Activated T-cell treated with anti-CD3 and anti-CD28 coated beads, Interleukin-2, amount 50 U/mL, for 4 hours (primary cell): ENCODE measurements at regions not wholly inside any gene's neighbourhood (a gene's known extent, or its start where the extent isn't known, plus 50 kb on each side); places are given as distances from the start of the nearest gene placed in this dataset.
"Not testable (repeated sequence)": the region's sequence is repeated elsewhere in the genome, so short reads cannot be mapped to it uniquely, and the experiment has no call there.

ENCODE experiments used
- ATAC-seq, 2 donors: fragments of 200-7000 bp; cut with Tn5 transposase; one replicate each; pipeline ENCODE4 v1.10.0; 2021
- DNase-seq: peaks from one replicate; pipeline ENCODE4 v3.0.0-alpha.2; 2020
- H3K27me3 Mint-ChIP-seq: one replicate; pipeline ENCODE4 v1.8.0; 2021; ENCODE audit warnings: low read depth, mixed read lengths
- H3K36me3 Mint-ChIP-seq: one replicate; pipeline ENCODE4 v1.8.0; 2022; ENCODE audit warnings: mixed read lengths; ENCODE audit not compliant: insufficient read depth
- H3K4me1 Mint-ChIP-seq: one replicate; pipeline ENCODE4 v1.8.0; 2021; ENCODE audit warnings: low read depth, mixed read lengths
- H3K4me3 Mint-ChIP-seq: one replicate; pipeline ENCODE4 v1.8.0; 2021; ENCODE audit warnings: mild to moderate bottlenecking, moderate library complexity, mixed read lengths
- H3K9me3 Mint-ChIP-seq: one replicate; pipeline ENCODE4 v1.8.0; 2021; ENCODE audit warnings: mixed read lengths

DNA sequence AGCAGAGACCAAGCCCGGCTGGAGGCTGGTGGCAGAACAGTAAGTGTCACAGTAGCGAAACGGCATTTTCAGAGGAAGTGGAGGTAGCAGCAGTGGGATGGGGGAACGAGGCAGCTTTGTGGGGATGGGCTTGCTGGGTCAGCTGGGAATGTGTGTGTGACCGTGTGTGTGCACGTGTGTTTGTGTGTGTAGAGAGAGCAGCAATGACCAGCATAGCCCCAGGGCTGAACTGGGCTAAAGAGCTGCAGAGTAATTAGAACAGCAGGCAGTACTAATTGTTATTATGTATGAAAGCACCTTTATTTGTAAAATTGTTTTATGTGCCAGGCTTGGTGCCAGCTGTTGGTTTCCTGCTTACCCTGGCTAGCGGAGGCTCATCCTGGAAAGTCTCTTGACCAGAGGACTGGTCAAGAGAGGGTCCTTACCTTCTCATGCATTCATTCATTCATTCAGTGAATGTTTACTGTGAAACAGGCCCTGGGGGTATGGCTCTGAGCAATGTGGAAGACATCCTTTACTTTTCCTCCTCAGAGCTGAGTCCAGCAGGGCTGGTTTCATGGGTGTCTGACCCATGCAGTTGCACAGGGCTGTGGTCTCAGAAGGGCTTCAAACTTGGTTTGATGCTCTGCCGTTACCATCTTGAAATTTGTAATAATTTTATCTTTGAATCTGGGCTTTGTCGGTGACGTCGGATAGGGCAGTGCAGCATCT is 184.6 kb downstream of the SEC23IP start:
- Mint-ChIP-seq H3K4me3 (no peak overlapping the region), H3K27me3 (peaks cover 17% of the 10 kb centered on the region), H3K36me3 (no peaks in the 10 kb centered on the region), H3K4me1 (no peaks in the 10 kb centered on the region), H3K9me3 (no peaks in the 10 kb centered on the region)
- ATAC-seq = no peak
- DNase-seq = no peak

GRCh38 chr10:120077707-120078492 is 185.4 kb downstream of the SEC23IP start:
- DNase-seq (no peak), ATAC-seq (no peak)
- Mint-ChIP-seq H3K9me3 (no peaks in the 10 kb centered on the region), H3K27me3 (peaks cover 18% of the 10 kb centered on the region), H3K36me3 (no peaks in the 10 kb centered on the region), H3K4me3 (no peak overlapping the region), H3K4me1 (no peaks in the 10 kb centered on the region)

DNA sequence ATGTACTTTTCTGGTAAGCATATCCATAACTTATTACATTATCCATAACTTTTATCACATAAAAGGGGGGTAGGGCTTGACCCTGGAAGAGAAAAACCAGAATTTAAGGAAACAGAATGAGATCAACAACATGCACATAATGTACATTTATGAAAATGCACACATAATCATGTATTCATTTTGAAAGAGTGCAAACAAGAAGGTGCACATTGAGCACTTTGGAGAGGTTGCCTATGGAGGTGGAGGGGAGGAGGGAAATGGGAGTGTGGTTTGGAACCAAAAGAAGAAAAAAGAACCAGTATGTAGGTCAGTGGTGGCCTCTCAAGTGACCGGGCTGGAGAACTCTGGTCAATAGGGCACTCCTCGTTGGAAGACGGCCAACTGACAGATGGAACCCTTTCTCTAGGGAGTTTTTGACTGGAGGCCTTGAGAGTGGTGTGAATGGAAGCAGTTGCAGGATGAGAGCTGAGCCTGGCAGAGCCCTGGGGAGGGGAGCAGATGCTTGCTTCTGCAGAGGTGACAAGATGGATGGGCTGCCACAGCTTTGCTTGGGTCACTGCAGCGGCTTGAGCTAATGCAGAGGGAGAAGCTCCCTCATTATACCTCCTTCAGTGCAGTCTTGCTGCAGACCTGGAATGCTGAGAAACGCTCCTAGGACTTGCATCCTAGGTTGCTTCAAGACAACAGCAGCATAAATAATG is 192.7 kb downstream of the SEC23IP start:
- H3K4me3 Mint-ChIP-seq = no peak overlapping the region
- DNase-seq (no peak), ATAC-seq (no peak)
- H3K9me3 Mint-ChIP-seq = no peaks in the 10 kb centered on the region
- H3K36me3 Mint-ChIP-seq = no peaks in the 10 kb centered on the region
- H3K4me1 Mint-ChIP-seq = no peaks in the 10 kb centered on the region
- peaks cover 16% of the 10 kb centered on the region for H3K27me3 Mint-ChIP-seq

GRCh38 chr10:120086066-120086465 is 193.5 kb downstream of the SEC23IP start:
- H3K4me1 Mint-ChIP-seq = no peaks in the 10 kb centered on the region
- H3K36me3 Mint-ChIP-seq = no peaks in the 10 kb centered on the region
- H3K27me3 Mint-ChIP-seq = peaks cover 16% of the 10 kb centered on the region
- H3K9me3 Mint-ChIP-seq = no peaks in the 10 kb centered on the region
- H3K4me3 Mint-ChIP-seq = no peak overlapping the region
- no peak for DNase-seq
- no peak for ATAC-seq

DNA sequence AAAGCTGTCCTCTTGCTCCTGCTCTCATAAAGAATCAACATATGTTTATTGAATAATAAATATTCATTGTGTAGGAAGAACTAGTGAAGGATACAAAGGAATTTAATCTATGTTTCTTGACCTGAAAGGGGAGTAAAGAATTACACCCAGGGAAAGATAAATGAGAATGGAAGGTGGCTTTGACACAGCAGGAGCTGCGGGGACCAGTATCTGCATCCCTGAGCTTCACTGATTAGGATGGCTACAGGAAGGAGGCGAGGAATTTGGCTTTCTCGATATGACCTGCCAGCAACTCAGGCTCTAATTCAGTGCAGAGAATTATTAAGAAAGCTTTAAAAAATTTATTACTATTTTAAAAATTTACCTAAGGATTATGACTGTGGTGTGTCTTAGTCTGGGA is 194.6 kb downstream of the SEC23IP start:
- Mint-ChIP-seq H3K36me3 (no peaks in the 10 kb centered on the region), H3K27me3 (peaks cover 16% of the 10 kb centered on the region), H3K4me1 (no peaks in the 10 kb centered on the region), H3K4me3 (no peak overlapping the region), H3K9me3 (no peaks in the 10 kb centered on the region)
- no peak for ATAC-seq
- no peak for DNase-seq

GRCh38 chr10:120095875-120096274 is 203.3 kb downstream of the SEC23IP start:
- H3K36me3 Mint-ChIP-seq = no peaks in the 10 kb centered on the region
- H3K9me3 Mint-ChIP-seq = no peaks in the 10 kb centered on the region
- no peak for DNase-seq
- no peaks in the 10 kb centered on the region for H3K4me1 Mint-ChIP-seq
- H3K27me3 Mint-ChIP-seq = peaks cover 4% of the 10 kb centered on the region
- ATAC-seq = no peak
- no peak overlapping the region for H3K4me3 Mint-ChIP-seq

DNA sequence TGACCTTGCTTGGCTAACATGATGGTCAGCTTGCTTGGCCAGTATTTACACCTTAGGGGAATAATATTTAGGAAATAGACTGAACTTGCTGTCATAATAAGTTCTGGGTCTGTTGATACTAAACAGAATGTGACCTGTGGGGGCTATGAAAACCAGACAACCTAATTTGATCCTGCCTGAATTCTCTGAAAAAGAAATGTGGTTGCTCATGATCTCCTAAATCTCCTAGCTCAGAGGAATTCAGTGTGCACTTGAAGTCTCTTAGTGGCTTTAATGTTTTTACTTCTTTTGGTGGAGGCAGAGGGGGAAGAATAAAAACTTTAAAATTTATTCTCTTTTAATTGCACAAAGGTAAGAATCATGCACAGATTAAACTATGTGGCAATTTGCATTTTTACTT is 205.2 kb downstream of the SEC23IP start:
- peaks cover 12% of the 10 kb centered on the region for H3K27me3 Mint-ChIP-seq
- ATAC-seq (no peak), DNase-seq (no peak)
- H3K36me3 Mint-ChIP-seq = no peaks in the 10 kb centered on the region
- no peaks in the 10 kb centered on the region for H3K9me3 Mint-ChIP-seq
- H3K4me3 Mint-ChIP-seq = no peak overlapping the region
- no peaks in the 10 kb centered on the region for H3K4me1 Mint-ChIP-seq

DNA sequence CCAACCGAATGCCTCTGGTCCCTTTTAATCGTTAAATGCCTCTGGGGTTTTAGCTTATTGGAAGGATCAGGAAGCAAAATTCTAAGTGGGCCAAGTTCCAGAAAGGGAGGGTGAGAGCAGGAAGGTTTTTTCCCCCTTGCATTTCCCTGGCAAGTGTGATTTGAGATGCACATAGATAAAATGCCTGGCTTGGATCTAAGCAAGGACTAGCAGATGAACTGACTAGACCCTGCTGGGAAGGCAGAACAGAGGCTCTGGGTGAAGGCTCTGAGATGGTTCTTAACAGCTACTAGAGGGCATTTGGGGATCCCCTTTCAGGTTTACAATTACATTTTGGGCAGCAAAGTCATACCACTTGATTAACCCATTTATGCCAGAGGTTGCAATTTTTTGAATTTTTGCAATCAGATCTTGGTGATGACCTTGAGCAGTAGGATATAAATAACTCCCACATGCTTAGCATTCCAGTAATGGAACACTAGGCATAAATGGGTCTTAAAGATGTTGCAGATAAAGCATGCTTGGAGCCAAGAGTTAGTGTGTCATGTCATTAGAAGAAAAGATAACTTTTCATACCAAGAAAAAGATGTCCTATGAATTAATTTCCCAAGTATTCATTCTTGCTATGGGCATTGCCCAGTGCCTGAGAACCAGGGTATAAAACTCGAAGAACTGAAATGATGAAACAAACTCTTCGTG is 205.9 kb downstream of the SEC23IP start:
- Mint-ChIP-seq H3K27me3 (peaks cover 12% of the 10 kb centered on the region), H3K36me3 (no peaks in the 10 kb centered on the region), H3K4me1 (no peaks in the 10 kb centered on the region), H3K9me3 (no peaks in the 10 kb centered on the region), H3K4me3 (no peak overlapping the region)
- DNase-seq (no peak), ATAC-seq (no peak)

DNA sequence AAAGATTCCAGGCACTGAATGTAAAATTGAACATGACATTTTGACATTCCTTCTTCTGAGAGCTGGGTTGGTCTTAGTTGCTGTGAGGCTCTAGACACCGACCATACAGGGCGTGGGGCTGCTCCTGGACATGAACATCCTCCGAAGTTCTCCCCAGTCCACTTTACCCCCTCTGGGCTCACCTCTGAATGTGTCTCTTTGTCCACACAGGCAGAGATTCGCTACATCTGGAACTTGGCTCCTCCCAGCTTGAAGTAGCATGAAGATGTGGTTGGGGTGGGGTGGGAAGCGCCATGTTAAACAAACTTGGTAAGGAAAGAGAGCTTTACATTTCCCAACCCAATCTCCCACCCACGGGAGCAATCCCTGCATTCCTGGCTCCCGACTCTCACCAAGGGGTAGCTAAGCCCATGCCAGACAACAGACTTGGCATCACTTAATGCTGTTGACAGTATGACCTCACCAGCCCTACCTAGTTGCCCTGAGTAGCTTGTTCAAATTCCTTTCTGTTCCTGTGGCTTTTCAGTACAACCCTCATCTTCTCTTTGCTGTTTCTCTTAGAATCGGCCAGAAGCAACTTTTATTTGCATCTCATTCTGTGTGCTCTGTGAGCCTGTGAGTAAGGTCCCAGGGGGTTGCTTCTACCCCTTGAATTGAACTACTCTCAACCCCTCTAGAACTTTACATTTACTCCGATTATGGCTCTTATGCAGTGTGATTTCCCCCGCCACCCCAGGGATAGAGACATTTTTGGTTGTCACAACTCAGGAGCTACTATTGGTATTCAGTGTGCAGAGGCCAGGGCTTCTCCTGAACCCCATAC is 211.4 kb downstream of the SEC23IP start:
- DNase-seq (no peak), ATAC-seq (no peak)
- Mint-ChIP-seq H3K4me1 (no peaks in the 10 kb centered on the region), H3K4me3 (no peak overlapping the region), H3K36me3 (no peaks in the 10 kb centered on the region), H3K27me3 (peaks cover 13% of the 10 kb centered on the region), H3K9me3 (no peaks in the 10 kb centered on the region)

DNA sequence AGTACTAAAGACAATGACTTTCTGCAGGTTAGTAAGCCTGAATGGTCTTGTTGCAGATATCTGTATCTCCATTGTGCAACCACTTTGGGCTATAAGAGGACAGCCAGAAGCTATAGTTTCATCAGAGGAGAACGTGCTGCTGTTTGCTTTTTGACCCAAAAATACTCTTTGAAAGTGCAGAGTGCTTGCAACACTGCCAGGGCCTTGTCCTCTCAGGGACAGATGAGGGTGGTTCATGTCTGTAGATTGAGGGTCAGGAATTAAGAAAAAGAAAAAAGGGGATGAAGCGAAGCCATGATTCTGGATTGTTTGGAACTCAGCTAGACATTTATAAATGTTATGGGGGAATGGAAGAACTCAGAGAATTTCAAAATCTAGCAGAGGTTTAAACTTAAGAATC is 212.5 kb downstream of the SEC23IP start:
- DNase-seq (no peak), ATAC-seq (no peak)
- no peaks in the 10 kb centered on the region for H3K4me1 Mint-ChIP-seq
- H3K9me3 Mint-ChIP-seq = no peaks in the 10 kb centered on the region
- peaks cover 13% of the 10 kb centered on the region for H3K27me3 Mint-ChIP-seq
- no peak overlapping the region for H3K4me3 Mint-ChIP-seq
- no peaks in the 10 kb centered on the region for H3K36me3 Mint-ChIP-seq

DNA sequence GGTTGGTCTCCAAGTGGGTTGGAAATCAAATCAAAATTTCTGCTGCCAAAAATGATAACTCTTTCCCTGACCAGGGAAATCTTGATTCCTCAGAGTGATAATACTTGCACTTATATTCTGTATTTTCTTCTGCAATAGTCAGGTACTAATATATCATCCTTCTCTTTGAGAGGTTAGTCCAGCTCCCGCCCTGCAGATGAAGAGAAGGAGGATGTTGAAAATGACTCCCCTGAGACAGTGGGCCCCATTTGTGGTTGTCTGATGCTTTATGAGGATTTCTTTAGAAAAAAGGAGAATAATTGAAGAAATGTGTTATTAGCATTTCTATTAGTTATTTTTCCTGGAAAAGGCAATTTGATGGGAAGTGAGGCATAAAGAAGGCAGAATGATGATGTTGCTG is 213.0 kb downstream of the SEC23IP start:
- H3K27me3 Mint-ChIP-seq = peaks cover 16% of the 10 kb centered on the region
- no peaks in the 10 kb centered on the region for H3K36me3 Mint-ChIP-seq
- DNase-seq = no peak
- H3K4me3 Mint-ChIP-seq = no peak overlapping the region
- no peak for ATAC-seq
- no peaks in the 10 kb centered on the region for H3K4me1 Mint-ChIP-seq
- no peaks in the 10 kb centered on the region for H3K9me3 Mint-ChIP-seq

- H3K36me3 Mint-ChIP-seq = no peaks in the 10 kb centered on the region
- no peak for DNase-seq
- ATAC-seq = no peak
- H3K9me3 Mint-ChIP-seq = no peaks in the 10 kb centered on the region
- peaks cover 7% of the 10 kb centered on the region for H3K27me3 Mint-ChIP-seq
- H3K4me1 Mint-ChIP-seq = no peaks in the 10 kb centered on the region
- no peak overlapping the region for H3K4me3 Mint-ChIP-seq
Measured at GRCh38 chr10:120108916-120109315, 216.4 kb downstream of the SEC23IP start.

DNA sequence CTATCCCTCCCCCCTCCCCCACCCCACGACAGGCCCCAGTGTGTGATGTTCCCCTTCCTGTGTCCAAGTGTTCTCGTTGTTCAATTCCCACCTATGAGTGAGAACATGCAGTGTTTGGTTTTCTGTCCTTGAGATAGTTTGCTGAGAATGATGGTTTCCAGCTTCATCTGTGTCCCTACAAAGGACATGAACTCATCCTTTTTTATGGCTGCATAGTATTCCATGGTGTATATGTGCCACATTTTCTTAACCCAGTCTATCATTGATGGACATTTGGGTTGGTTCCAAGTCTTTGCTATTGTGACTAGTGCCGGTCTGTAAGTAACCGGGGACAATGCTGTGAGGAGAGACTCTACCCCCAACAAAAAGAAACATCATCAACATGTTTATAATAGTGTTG is 217.2 kb downstream of the SEC23IP start:
- not testable (repeated sequence) for H3K36me3 Mint-ChIP-seq, H3K4me3 Mint-ChIP-seq, H3K9me3 Mint-ChIP-seq, H3K4me1 Mint-ChIP-seq, DNase-seq, ATAC-seq, H3K27me3 Mint-ChIP-seq

GRCh38 chr10:120110196-120110595 is 217.7 kb downstream of the SEC23IP start:
- peaks cover 3% of the 10 kb centered on the region for H3K27me3 Mint-ChIP-seq
- ATAC-seq (no peak), DNase-seq (no peak)
- no peaks in the 10 kb centered on the region for H3K36me3 Mint-ChIP-seq
- no peak overlapping the region for H3K4me3 Mint-ChIP-seq
- H3K9me3 Mint-ChIP-seq = no peaks in the 10 kb centered on the region
- no peaks in the 10 kb centered on the region for H3K4me1 Mint-ChIP-seq
